Mesodermal cell (in vitro differentiated cells): ENCODE measurements at regions not wholly inside any gene's neighbourhood (a gene's known extent, or its start where the extent isn't known, plus 50 kb on each side); places are given as distances from the start of the nearest gene placed in this dataset.

Source experiments
- H3K27ac ChIP-seq: 2 replicates; pipeline ENCODE4 v1.7.0; 2013; ENCODE audit warnings: mild to moderate bottlenecking, low read depth, low read length, moderate library complexity; ENCODE audit not compliant: severe bottlenecking
- H3K36me3 ChIP-seq: 2 replicates; pipeline ENCODE4 v1.7.1; 2013; ENCODE audit warnings: mild to moderate bottlenecking, low read length, moderate library complexity; ENCODE audit not compliant: control insufficient read depth, insufficient read depth
- H3K4me1 ChIP-seq: one replicate; pipeline ENCODE4 v1.7.1; 2013; ENCODE audit warnings: mild to moderate bottlenecking, low read length; ENCODE audit not compliant: insufficient read depth, control insufficient read depth, poor library complexity, severe bottlenecking
- H3K4me3 ChIP-seq: 2 replicates; pipeline ENCODE4 v1.7.0; 2013; ENCODE audit warnings: low read length, control low read depth, mild to moderate bottlenecking; ENCODE audit not compliant: insufficient read depth, poor library complexity, severe bottlenecking; ENCODE audit errors: extremely low read depth
- H3K9me3 ChIP-seq: 2 replicates; pipeline ENCODE4 v1.7.1; 2013; ENCODE audit warnings: mild to moderate bottlenecking, low read length, moderate library complexity; ENCODE audit not compliant: control insufficient read depth
- WGBS, 2 experiments: methylation state at CpG; one replicate each; pipeline ENCODE4 v1.1.5; 2013; ENCODE audit warnings: missing lambda C conversion rate in 2 of 2; ENCODE audit not compliant: insufficient coverage in 2 of 2; 5-methylcytosine and 5-hydroxymethylcytosine counted together

DNA sequence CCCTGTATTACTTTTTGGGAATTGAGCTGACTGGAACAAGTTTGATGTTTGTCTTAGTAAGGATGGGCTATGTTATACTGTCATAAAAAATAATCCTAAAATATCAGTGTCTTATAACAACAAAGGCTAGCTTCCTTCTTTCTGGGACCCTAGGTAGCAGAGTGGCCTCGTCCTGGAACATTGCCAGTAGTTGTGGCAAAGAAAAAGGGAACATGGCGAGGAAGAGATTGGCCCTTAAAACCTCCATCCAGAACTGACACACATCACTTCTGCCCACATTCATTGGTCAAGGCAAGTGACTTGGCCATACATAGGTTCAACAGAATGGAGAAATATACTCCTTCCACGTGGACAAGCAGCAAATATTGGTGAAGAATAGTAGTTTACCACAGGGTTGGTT, 287.9 kb downstream of the PPP1R2C start:
- H3K4me1 ChIP-seq: no peaks in the 10 kb centered on the region
- no peak overlapping the region for H3K4me3 ChIP-seq
- no peak overlapping the region for H3K27ac ChIP-seq
- H3K9me3 ChIP-seq: no peaks in the 10 kb centered on the region
- no CpG with 5 or more reads among the region's 3 CpGs for WGBS, 2 experiments
- H3K36me3 ChIP-seq: no peaks in the 10 kb centered on the region

DNA sequence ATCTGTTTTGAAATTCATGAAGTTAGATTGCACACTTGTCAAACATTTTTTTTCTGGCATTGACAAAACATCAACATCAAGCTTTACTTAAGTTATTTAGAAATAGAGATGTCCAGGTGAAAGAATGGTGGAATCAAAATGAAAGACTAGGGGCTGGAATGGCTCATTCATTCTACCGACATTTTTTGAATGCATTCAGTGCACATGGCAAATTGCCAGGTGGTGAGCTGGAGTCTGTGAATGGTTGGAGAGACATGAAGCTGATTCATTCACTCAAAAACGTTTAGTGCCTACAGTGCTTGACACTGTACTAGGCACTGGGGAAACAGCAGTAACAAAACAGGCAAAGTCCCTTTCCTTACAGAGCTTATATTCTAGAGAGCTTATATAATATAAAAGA, 292.4 kb downstream of the PPP1R2C start:
- Histone ChIP-seq H3K4me1 (no peaks in the 10 kb centered on the region), H3K36me3 (no peaks in the 10 kb centered on the region), H3K27ac (no peak overlapping the region), H3K9me3 (no peaks in the 10 kb centered on the region), H3K4me3 (no peak overlapping the region)
- WGBS, 2 experiments: 100% methylated on average over 1 of the region's 2 CpGs; no CpG with 5 or more reads in 1 of the 2 experiments

DNA sequence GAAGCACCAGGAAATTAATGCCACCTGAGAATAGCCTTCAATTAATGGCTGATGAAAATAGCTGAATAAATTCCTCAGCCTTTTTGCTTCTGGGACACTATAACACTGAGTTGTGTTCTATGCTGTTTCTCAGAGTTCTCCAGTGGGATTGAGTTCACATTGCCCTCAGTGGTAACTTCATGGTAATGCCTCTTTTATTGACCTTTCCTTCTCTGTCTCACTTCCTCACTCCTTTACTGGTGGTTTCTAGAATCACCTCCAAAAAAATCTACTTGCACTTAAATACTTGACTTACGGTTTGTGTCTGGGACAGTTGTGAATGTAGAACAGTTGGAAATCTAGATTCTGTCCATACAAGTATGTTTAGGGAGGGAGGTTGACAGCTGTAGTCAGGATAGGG, 293.7 kb downstream of the PPP1R2C start:
- no peak overlapping the region for H3K4me3 ChIP-seq
- H3K9me3 ChIP-seq: no peaks in the 10 kb centered on the region
- H3K27ac ChIP-seq: no peak overlapping the region
- no CpG with 5 or more reads among the region's 1 CpG for WGBS, 2 experiments
- H3K4me1 ChIP-seq: no peaks in the 10 kb centered on the region
- H3K36me3 ChIP-seq: no peaks in the 10 kb centered on the region

DNA sequence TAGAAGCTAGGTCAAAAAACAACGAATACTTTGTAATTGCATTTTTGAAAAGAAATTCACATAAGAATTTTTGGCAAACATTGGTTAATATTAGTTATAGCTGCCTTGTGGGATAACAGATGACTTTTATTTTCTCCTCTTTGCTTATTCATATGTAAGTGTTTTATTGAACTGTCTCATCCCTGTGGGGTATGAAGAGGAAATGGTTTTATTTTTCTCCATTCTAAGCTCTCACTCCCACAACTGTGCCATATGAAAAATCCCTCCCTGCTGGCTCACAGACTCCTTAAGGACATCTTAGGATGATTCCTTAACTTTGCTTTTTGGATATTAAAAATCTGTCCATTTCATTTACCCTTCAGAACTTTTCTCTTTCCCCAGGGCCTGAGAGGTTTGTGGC, 300.6 kb downstream of the PPP1R2C start:
- H3K4me3 ChIP-seq: no peak overlapping the region
- no peaks in the 10 kb centered on the region for H3K4me1 ChIP-seq
- no CpG with 5 or more reads among the region's 1 CpG for WGBS, 2 experiments
- H3K27ac ChIP-seq: no peak overlapping the region
- H3K9me3 ChIP-seq: no peaks in the 10 kb centered on the region
- no peaks in the 10 kb centered on the region for H3K36me3 ChIP-seq

DNA sequence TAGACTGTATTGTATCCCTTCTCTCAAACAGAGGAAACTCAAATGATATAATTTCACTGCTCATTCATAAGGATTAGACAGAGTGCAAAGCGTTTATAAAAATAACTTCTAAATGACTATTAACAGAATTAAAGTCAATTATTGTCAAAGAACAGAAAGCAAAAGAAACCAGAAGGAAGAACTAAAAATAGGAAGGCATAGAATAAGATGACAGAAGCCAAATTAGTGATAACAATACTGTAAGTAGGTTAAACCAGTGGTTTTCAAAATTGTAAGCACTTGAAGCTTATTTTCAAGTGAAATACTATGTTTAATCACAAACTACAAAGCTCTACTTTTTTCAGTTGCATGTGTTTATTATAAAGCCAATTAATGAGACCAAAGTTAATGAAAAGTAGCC, 305.2 kb downstream of the PPP1R2C start:
- no CpG with 5 or more reads among the region's 1 CpG for WGBS, 2 experiments
- no peak overlapping the region for H3K27ac ChIP-seq
- no peaks in the 10 kb centered on the region for H3K4me1 ChIP-seq
- H3K4me3 ChIP-seq: no peak overlapping the region
- no peaks in the 10 kb centered on the region for H3K36me3 ChIP-seq
- no peaks in the 10 kb centered on the region for H3K9me3 ChIP-seq

DNA sequence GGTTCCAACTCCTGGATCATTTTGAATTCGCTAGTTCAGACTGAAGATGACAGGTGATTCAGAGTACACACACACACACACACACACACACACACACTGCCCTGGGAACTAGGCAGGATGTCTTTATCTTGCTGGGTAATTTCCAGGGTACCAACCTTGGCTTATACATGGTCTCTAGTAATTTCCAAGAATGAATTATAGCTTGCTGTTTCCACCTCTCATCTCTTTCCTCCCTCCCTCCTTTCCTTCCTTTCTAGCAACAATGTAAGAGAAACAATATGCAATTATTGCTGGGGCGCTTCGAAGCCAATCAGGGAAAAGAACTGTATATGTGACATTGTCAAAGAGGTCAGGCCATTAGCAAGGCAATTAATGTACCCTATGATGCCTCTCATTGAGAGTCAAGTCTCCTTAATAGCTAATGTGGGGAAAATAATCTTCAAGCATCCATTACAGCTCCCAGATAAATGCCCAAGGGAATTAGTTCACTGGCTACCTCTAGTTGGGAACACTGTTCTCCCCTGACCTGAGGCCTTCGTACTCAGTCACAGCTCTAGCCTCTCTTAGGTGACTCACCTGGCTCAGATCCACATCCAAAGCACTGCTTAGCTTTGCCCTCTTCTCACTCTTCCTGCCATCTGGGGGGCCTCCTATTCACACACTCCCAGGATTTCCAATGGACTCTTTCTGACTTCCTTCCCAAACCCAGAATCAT, 311.5 kb downstream of the PPP1R2C start:
- Histone ChIP-seq H3K4me3 (no peak overlapping the region), H3K9me3 (no peaks in the 10 kb centered on the region), H3K36me3 (no peaks in the 10 kb centered on the region), H3K4me1 (no peaks in the 10 kb centered on the region), H3K27ac (no peak overlapping the region)
- WGBS, 2 experiments: 100% methylated on average over 1 of the region's 4 CpGs; no CpG with 5 or more reads in 1 of the 2 experiments

DNA sequence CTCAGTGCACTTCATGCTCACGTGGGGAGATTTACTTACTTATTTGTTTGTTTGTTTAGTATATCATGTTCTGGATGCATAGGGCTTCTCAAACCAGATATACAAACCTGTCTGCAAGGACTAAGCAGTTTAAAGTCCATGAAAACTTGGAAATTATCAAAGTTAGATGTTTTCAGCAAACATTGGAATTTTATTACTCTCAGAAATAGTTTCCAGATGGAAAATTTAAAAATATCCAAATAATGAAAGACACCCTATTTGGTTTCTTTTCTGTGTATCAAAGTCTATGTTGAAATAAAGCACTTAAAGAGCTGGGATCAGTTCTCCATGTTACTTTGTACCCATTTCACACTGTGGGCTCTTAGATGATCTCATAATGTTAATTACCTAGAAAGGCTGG, 312.1 kb downstream of the PPP1R2C start:
- no peak overlapping the region for H3K4me3 ChIP-seq
- H3K9me3 ChIP-seq: no peaks in the 10 kb centered on the region
- no peak overlapping the region for H3K27ac ChIP-seq
- no CpG with 5 or more reads among the region's 1 CpG for WGBS, 2 experiments
- no peaks in the 10 kb centered on the region for H3K4me1 ChIP-seq
- no peaks in the 10 kb centered on the region for H3K36me3 ChIP-seq

DNA sequence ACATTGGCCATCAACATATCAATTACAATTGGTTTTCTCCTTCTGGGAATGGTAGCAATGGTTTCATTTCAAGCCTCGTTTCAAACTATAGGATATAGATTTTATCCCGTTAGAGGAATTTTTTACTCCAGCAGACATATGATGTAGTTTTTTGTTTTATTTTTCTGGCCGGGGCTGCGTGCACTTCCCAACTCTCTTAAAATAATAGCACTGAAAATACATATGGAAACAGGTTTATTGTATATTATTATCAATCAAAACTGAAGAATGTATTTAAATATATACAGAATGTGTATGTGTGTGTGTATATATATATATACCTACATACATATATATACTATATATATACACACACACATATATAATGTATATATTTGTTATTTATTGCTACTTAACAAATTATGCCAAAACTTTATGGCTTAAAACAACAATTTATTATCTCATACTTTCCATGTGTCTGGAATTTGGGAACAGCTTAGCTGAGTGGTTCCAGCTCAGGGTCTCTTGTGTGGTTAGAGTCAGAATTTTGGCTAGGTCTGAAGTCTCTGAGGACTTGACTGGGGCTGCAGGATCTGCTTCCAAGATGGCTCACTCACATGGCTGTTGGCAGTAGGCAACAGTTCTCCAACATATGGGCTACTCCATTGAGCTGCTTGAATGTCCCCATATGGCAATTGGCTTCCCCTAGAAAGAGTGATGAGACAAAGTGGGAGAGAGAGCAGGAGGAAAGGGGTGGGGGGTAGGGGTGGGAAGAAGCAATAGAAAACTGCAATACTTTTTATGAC, 314.1 kb downstream of the PPP1R2C start:
- Histone ChIP-seq H3K4me3 (no peak overlapping the region), H3K27ac (no peak overlapping the region), H3K36me3 (no peaks in the 10 kb centered on the region), H3K9me3 (no peaks in the 10 kb centered on the region), H3K4me1 (no peaks in the 10 kb centered on the region)
- no CpG with 5 or more reads among the region's 4 CpGs for WGBS, 2 experiments

DNA sequence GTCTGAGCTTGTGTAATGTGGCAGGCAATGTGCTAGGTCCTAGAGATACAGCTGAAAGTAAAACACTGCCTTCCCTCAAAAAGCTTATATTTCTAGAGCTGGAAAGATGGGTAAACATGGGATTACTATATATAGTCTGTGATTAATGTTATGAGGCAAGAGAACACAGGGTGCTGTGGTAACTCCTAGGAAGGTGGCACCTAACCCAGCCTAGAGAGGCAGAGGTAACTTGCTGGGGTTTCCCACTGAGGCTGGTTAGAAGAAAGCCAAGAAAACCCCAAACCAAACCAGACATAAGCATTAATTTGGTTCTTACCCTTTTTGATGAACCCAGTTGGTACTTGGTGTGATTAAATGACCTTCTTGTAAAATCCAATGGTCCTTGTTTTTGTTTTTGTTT, 315.0 kb downstream of the PPP1R2C start:
- Histone ChIP-seq H3K4me1 (no peaks in the 10 kb centered on the region), H3K36me3 (no peaks in the 10 kb centered on the region), H3K27ac (no peak overlapping the region), H3K9me3 (no peaks in the 10 kb centered on the region), H3K4me3 (no peak overlapping the region)

DNA sequence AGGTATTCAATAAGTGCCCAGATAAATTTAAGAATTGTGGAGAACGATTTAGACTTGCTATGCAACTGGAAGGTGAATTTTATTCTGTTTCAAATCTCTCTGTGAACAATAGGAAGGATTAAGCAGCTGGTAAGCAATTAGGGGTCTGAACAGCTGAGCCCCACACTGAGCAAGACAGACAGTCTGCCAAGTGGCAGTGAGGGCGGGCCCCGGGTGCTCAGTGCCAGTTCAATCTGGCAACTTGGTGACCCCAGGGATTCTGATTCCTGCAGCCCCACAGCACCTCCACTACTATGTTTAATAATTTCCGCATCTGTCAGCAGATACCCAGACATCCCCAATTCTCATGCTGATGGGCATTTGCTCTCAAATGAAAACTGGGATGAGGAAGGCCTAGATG, 317.3 kb downstream of the PPP1R2C start:
- Histone ChIP-seq H3K4me3 (no peak overlapping the region), H3K4me1 (no peaks in the 10 kb centered on the region), H3K36me3 (no peaks in the 10 kb centered on the region), H3K27ac (no peak overlapping the region), H3K9me3 (no peaks in the 10 kb centered on the region)
- WGBS, 2 experiments: 83% methylated on average over 2 of the region's 4 CpGs; no CpG with 5 or more reads in 1 of the 2 experiments

DNA sequence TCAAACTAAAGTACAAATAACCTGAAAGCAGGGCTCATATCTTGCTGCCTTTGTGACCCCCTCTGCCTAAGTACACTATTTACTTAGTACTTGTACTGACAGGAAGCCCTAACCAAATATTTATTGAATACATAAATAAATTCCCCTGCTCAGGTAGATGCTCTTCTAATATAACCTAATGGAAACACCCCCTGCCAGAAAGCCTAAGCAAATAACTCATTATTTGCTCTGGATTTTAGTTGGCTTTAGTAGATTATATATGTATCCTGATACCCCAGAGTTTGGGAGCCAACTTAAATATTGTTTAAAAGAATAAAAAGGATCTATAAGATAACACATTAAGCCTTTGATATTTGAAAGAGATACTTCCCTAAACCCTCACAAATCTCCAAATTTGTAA, 318.2 kb downstream of the PPP1R2C start:
- H3K9me3 ChIP-seq: no peaks in the 10 kb centered on the region
- H3K36me3 ChIP-seq: no peaks in the 10 kb centered on the region
- no peak overlapping the region for H3K27ac ChIP-seq
- H3K4me3 ChIP-seq: no peak overlapping the region
- H3K4me1 ChIP-seq: no peaks in the 10 kb centered on the region
